Mesothelial cell of epicardium (in vitro differentiated cells): ENCODE measurements at regions not wholly inside any gene's neighbourhood (a gene's known extent, or its start where the extent isn't known, plus 50 kb on each side); places are given as distances from the start of the nearest gene placed in this dataset.

ENCODE experiments used
- DNase-seq, 2 experiments: peaks; one replicate each; pipeline ENCODE4 v3.0.0; 2021; ENCODE audit warnings: low spot score in 2 of 2; ENCODE audit not compliant: unreplicated experiment in 2 of 2
- H3K27ac Mint-ChIP-seq: 2 replicates; pipeline ENCODE4 v1.8.0; 2021; ENCODE audit warnings: mixed read lengths
- H3K27me3 Mint-ChIP-seq: 2 replicates; pipeline ENCODE4 v1.8.0; 2021; ENCODE audit warnings: low read depth, mixed read lengths
- H3K36me3 Mint-ChIP-seq: 2 replicates; pipeline ENCODE4 v1.8.0; 2021; ENCODE audit warnings: mixed read lengths
- H3K4me1 Mint-ChIP-seq: 2 replicates; pipeline ENCODE4 v1.8.0; 2021; ENCODE audit warnings: mixed read lengths
- H3K4me3 Mint-ChIP-seq: 2 replicates; pipeline ENCODE4 v1.8.0; 2021; ENCODE audit warnings: mild to moderate bottlenecking, moderate library complexity, mixed read lengths
- H3K9me3 Mint-ChIP-seq: 2 replicates; pipeline ENCODE4 v1.8.0; 2021; ENCODE audit warnings: mixed read lengths
- CTCF ChIP-seq: fragments of 200-600 bp; sonication (generic); IDR thresholded peaks from one replicate; pipeline ENCODE4 v1.5.0; 2021; ENCODE audit warnings: antibody characterized with exemption; ENCODE audit not compliant: unreplicated experiment

- no peak overlapping the region for H3K27ac Mint-ChIP-seq
These were observed 108.9 kb upstream of the CDC42EP3 start for GRCh38 chr2:37780387-37780676.

GRCh38 chr2:37781028-37781427 is 109.6 kb upstream of the CDC42EP3 start:
- H3K4me1 Mint-ChIP-seq: peaks cover 74% of the 10 kb centered on the region
- H3K36me3 Mint-ChIP-seq: no peaks in the 10 kb centered on the region
- peaks cover 6% of the 10 kb centered on the region for H3K27me3 Mint-ChIP-seq
- H3K27ac Mint-ChIP-seq: no peak overlapping the region
- TF ChIP-seq CTCF: no peak
- DNase-seq: no peak
- H3K9me3 Mint-ChIP-seq: no peaks in the 10 kb centered on the region
- H3K4me3 Mint-ChIP-seq: no peak overlapping the region

More at GRCh38 chr2:37780387-37780676, 108.9 kb upstream of the CDC42EP3 start:
- no peaks in the 10 kb centered on the region for H3K9me3 Mint-ChIP-seq
- no peak for DNase-seq
- no peaks in the 10 kb centered on the region for H3K36me3 Mint-ChIP-seq
- no peak for TF ChIP-seq CTCF
- no peak overlapping the region for H3K4me3 Mint-ChIP-seq
- peaks cover 6% of the 10 kb centered on the region for H3K27me3 Mint-ChIP-seq
- peaks cover 75% of the 10 kb centered on the region for H3K4me1 Mint-ChIP-seq

- H3K36me3 Mint-ChIP-seq: peaks cover 2% of the 10 kb centered on the region
- peaks cover 75% of the 10 kb centered on the region for H3K4me1 Mint-ChIP-seq
- H3K9me3 Mint-ChIP-seq: peaks cover 3% of the 10 kb centered on the region
- DNase-seq: no peak
- H3K27me3 Mint-ChIP-seq: peaks cover 6% of the 10 kb centered on the region
- H3K4me3 Mint-ChIP-seq: no peak overlapping the region
- TF ChIP-seq CTCF: no peak
- H3K27ac Mint-ChIP-seq: no peak overlapping the region
These were observed 110.8 kb upstream of the CDC42EP3 start for GRCh38 chr2:37782155-37782673.

GRCh38 chr2:37782721-37783371 is 111.4 kb upstream of the CDC42EP3 start:
- Mint-ChIP-seq H3K36me3 (peaks cover 8% of the 10 kb centered on the region), H3K4me3 (no peak overlapping the region), H3K27ac (no peak overlapping the region), H3K4me1 (peaks cover 73% of the 10 kb centered on the region), H3K9me3 (peaks cover 9% of the 10 kb centered on the region), H3K27me3 (peaks cover 6% of the 10 kb centered on the region)
- no peak for DNase-seq
- TF ChIP-seq CTCF: no peak

- Mint-ChIP-seq H3K27me3 (peaks cover 6% of the 10 kb centered on the region), H3K9me3 (peaks cover 16% of the 10 kb centered on the region), H3K36me3 (peaks cover 13% of the 10 kb centered on the region), H3K4me3 (no peak overlapping the region), H3K4me1 (peaks cover 66% of the 10 kb centered on the region), H3K27ac (no peak overlapping the region)
- no peak for DNase-seq
- no peak for TF ChIP-seq CTCF
These were observed 112.1 kb upstream of the CDC42EP3 start for GRCh38 chr2:37783545-37783944.
